Lower leg skin (tissue), 3 donors: ENCODE measurements at regions not wholly inside any gene's neighbourhood (a gene's known extent, or its start where the extent isn't known, plus 50 kb on each side); places are given as distances from the start of the nearest gene placed in this dataset.

Experiments used
- POLR2A ChIP-seq, 2 donors: fragments of 450-650 bp; IDR thresholded peaks; one replicate each; pipeline ENCODE4 v1.6.1; 2016 to 2017; ENCODE audit warnings: antibody characterized with exemption in 2 of 2, mild to moderate bottlenecking in 1 of 2, moderate library complexity in 1 of 2
- TF ChIP-seq, protein P1 (sequence below), 3 donors: fragments of 450-650 bp; IDR thresholded peaks; one replicate each; pipeline ENCODE4 v1.5.1; 2016; ENCODE audit warnings: antibody characterized with exemption in 3 of 3, mild to moderate bottlenecking in 3 of 3, moderate library complexity in 2 of 3

DNA sequence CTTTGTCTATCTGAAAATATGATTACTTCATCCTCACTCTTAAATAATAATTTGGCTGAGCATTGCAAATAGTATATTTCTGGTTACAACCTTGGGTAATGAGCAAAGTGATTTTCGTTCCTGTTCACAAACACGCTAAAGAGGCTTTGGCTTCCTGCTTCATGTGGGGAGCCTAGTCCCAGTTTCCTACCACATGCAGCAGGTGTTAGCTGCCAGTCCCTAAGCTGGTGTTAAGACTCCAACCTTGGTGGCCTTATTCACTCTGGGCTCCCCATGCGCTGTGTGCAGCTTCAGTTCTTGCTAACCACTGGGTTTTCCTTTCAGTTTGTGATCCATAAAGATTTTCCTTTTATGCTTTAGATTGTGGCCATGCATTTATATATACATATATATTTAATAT, 56.7 kb upstream of the BARHL2 start:
- TF ChIP-seq, protein P1, sequence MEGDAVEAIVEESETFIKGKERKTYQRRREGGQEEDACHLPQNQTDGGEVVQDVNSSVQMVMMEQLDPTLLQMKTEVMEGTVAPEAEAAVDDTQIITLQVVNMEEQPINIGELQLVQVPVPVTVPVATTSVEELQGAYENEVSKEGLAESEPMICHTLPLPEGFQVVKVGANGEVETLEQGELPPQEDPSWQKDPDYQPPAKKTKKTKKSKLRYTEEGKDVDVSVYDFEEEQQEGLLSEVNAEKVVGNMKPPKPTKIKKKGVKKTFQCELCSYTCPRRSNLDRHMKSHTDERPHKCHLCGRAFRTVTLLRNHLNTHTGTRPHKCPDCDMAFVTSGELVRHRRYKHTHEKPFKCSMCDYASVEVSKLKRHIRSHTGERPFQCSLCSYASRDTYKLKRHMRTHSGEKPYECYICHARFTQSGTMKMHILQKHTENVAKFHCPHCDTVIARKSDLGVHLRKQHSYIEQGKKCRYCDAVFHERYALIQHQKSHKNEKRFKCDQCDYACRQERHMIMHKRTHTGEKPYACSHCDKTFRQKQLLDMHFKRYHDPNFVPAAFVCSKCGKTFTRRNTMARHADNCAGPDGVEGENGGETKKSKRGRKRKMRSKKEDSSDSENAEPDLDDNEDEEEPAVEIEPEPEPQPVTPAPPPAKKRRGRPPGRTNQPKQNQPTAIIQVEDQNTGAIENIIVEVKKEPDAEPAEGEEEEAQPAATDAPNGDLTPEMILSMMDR (IDR thresholded peaks at IDR 0.05) = no peak
- no peak for TF ChIP-seq POLR2A (IDR thresholded peaks at IDR 0.05)
